ENCODE measurements at regions not wholly inside any gene's neighbourhood (a gene's known extent, or its start where the extent isn't known, plus 50 kb on each side); places are given as distances from the start of the nearest gene placed in this dataset.

DNA sequence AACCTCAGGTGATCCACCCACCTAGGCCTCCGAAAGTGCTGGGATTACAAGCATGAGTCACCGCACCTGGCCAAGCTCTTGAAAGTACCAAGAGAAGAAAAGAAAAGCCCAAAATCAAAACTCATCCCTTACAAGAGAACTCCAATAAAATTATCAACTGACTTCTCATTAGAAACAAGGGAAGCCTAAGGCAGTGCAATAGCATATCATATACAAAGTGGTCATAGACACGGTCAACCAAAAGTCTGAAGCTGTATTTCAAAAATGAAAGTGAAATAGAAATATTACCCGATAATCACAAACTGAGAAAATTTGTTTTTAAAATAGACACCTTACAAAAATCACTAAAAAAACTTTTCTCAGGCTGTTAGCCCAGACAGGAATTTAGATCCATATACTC is 1321.1 kb upstream of the GJE1 start:
- TF ChIP-seq, protein P1, sequence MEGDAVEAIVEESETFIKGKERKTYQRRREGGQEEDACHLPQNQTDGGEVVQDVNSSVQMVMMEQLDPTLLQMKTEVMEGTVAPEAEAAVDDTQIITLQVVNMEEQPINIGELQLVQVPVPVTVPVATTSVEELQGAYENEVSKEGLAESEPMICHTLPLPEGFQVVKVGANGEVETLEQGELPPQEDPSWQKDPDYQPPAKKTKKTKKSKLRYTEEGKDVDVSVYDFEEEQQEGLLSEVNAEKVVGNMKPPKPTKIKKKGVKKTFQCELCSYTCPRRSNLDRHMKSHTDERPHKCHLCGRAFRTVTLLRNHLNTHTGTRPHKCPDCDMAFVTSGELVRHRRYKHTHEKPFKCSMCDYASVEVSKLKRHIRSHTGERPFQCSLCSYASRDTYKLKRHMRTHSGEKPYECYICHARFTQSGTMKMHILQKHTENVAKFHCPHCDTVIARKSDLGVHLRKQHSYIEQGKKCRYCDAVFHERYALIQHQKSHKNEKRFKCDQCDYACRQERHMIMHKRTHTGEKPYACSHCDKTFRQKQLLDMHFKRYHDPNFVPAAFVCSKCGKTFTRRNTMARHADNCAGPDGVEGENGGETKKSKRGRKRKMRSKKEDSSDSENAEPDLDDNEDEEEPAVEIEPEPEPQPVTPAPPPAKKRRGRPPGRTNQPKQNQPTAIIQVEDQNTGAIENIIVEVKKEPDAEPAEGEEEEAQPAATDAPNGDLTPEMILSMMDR (conservative IDR thresholded peaks at IDR 0.05), result no peak
- no peak for TF ChIP-seq EZH2 (IDR thresholded peaks at IDR 0.05; ENCODE audit: low read depth)

Measured in PC-9 (cell line).